ENCODE measurements at regions not wholly inside any gene's neighbourhood (a gene's known extent, or its start where the extent isn't known, plus 50 kb on each side); places are given as distances from the start of the nearest gene placed in this dataset.

- no peaks in the 10 kb centered on the region for H3K4me1 Mint-ChIP-seq
- H3K27me3 Mint-ChIP-seq: peaks cover 3 to 6% of the 10 kb centered on the region in 2 donors
- ATAC-seq (replicated peaks): no peak
Observed at GRCh38 chr13:111872475-111873150, 194.3 kb upstream of the SOX1 start.

GRCh38 chr13:111873676-111874178 is 193.2 kb upstream of the SOX1 start:
- H3K27ac Mint-ChIP-seq: peak overlapping the region; percentile 28

More at GRCh38 chr13:111872475-111873150, 194.3 kb upstream of the SOX1 start:
- no peak overlapping the region for H3K4me3 Mint-ChIP-seq
- peaks cover 10 to 15% of the 10 kb centered on the region in 2 donors for H3K9me3 Mint-ChIP-seq
- H3K36me3 Mint-ChIP-seq: no peaks in the 10 kb centered on the region
- DNase-seq: no peak
- H3K27ac Mint-ChIP-seq: no peak overlapping the region

GRCh38 chr13:111874981-111875380 is 192.0 kb upstream of the SOX1 start:
- no peak for ATAC-seq (replicated peaks)

More at GRCh38 chr13:111873676-111874178, 193.2 kb upstream of the SOX1 start:
- Mint-ChIP-seq H3K27me3 (peaks cover 3 to 6% of the 10 kb centered on the region in 2 donors), H3K4me1 (no peaks in the 10 kb centered on the region), H3K9me3 (peaks cover 0 to 5% of the 10 kb centered on the region in 2 donors), H3K4me3 (no peak overlapping the region), H3K36me3 (no peaks in the 10 kb centered on the region)
- DNase-seq (no peak), ATAC-seq (replicated peaks) (no peak)

GRCh38 chr13:111875915-111876314 is 191.0 kb upstream of the SOX1 start:
- Mint-ChIP-seq H3K27me3 (peaks cover 3 to 6% of the 10 kb centered on the region in 2 donors), H3K4me3 (no peak overlapping the region), H3K9me3 (peaks cover 0 to 5% of the 10 kb centered on the region in 2 donors), H3K36me3 (no peaks in the 10 kb centered on the region), H3K4me1 (no peaks in the 10 kb centered on the region), H3K27ac (no peak overlapping the region)
- DNase-seq (no peak), ATAC-seq (replicated peaks) (no peak)

More at GRCh38 chr13:111874981-111875380, 192.0 kb upstream of the SOX1 start:
- H3K4me1 Mint-ChIP-seq: no peaks in the 10 kb centered on the region
- peaks cover 0 to 5% of the 10 kb centered on the region in 2 donors for H3K9me3 Mint-ChIP-seq
- no peak overlapping the region for H3K27ac Mint-ChIP-seq
- no peaks in the 10 kb centered on the region for H3K36me3 Mint-ChIP-seq
- H3K4me3 Mint-ChIP-seq: no peak overlapping the region
- DNase-seq: no peak
- H3K27me3 Mint-ChIP-seq: peaks cover 3 to 6% of the 10 kb centered on the region in 2 donors

GRCh38 chr13:111876506-111876905 is 190.4 kb upstream of the SOX1 start:
- ATAC-seq (replicated peaks): no peak
- peaks cover 3 to 6% of the 10 kb centered on the region in 2 donors for H3K27me3 Mint-ChIP-seq
- no peaks in the 10 kb centered on the region for H3K4me1 Mint-ChIP-seq
- DNase-seq: no peak
- no peaks in the 10 kb centered on the region for H3K36me3 Mint-ChIP-seq
- H3K9me3 Mint-ChIP-seq: peaks cover 0 to 5% of the 10 kb centered on the region in 2 donors
- H3K4me3 Mint-ChIP-seq: no peak overlapping the region
- no peak overlapping the region for H3K27ac Mint-ChIP-seq

- Mint-ChIP-seq H3K36me3 (no peaks in the 10 kb centered on the region), H3K9me3 (peaks cover 2 to 5% of the 10 kb centered on the region in 2 donors), H3K27me3 (no peaks in the 10 kb centered on the region), H3K4me3 (no peak overlapping the region), H3K27ac (no peak overlapping the region), H3K4me1 (no peaks in the 10 kb centered on the region)
- ATAC-seq (replicated peaks): no peak
- DNase-seq: no peak
Observed at GRCh38 chr13:111877906-111878305, 189.0 kb upstream of the SOX1 start.

GRCh38 chr13:111879719-111880118 is 187.2 kb upstream of the SOX1 start:
- DNase-seq (no peak), ATAC-seq (replicated peaks) (no peak)
- no peak overlapping the region for H3K27ac Mint-ChIP-seq
- H3K4me3 Mint-ChIP-seq: no peak overlapping the region
- H3K4me1 Mint-ChIP-seq: no peaks in the 10 kb centered on the region
- H3K9me3 Mint-ChIP-seq: peaks cover 0 to 3% of the 10 kb centered on the region in 2 donors
- no peaks in the 10 kb centered on the region for H3K36me3 Mint-ChIP-seq
- H3K27me3 Mint-ChIP-seq: no peaks in the 10 kb centered on the region

GRCh38 chr13:111880185-111880584 is 186.8 kb upstream of the SOX1 start:
- DNase-seq (no peak), ATAC-seq (replicated peaks) (no peak)
- H3K27ac Mint-ChIP-seq: no peak overlapping the region
- no peaks in the 10 kb centered on the region for H3K4me1 Mint-ChIP-seq
- H3K36me3 Mint-ChIP-seq: no peaks in the 10 kb centered on the region
- peaks cover 0 to 3% of the 10 kb centered on the region in 2 donors for H3K27me3 Mint-ChIP-seq
- H3K9me3 Mint-ChIP-seq: peaks cover 0 to 3% of the 10 kb centered on the region in 2 donors
- no peak overlapping the region for H3K4me3 Mint-ChIP-seq

GRCh38 chr13:111881700-111882099 is 185.2 kb upstream of the SOX1 start:
- Mint-ChIP-seq H3K9me3 (peaks cover 2 to 3% of the 10 kb centered on the region in 2 donors), H3K4me3 (no peak overlapping the region), H3K27ac (no peak overlapping the region), H3K4me1 (no peaks in the 10 kb centered on the region), H3K36me3 (no peaks in the 10 kb centered on the region), H3K27me3 (peaks cover 0 to 8% of the 10 kb centered on the region in 2 donors)
- ATAC-seq (replicated peaks): no peak
- DNase-seq: no peak

- Mint-ChIP-seq H3K4me3 (no peak overlapping the region), H3K27ac (no peak overlapping the region), H3K9me3 (peaks cover 2 to 3% of the 10 kb centered on the region in 2 donors), H3K4me1 (no peaks in the 10 kb centered on the region), H3K36me3 (no peaks in the 10 kb centered on the region), H3K27me3 (peaks cover 0 to 8% of the 10 kb centered on the region in 2 donors)
- DNase-seq (no peak), ATAC-seq (replicated peaks) (no peak)
Observed at GRCh38 chr13:111882351-111882750, 184.6 kb upstream of the SOX1 start.

- DNase-seq (no peak), ATAC-seq (replicated peaks) (no peak)
- Mint-ChIP-seq H3K4me1 (no peaks in the 10 kb centered on the region), H3K4me3 (no peak overlapping the region), H3K27me3 (peaks cover 0 to 8% of the 10 kb centered on the region in 2 donors), H3K9me3 (peaks cover 2 to 3% of the 10 kb centered on the region in 2 donors), H3K27ac (no peak overlapping the region), H3K36me3 (no peaks in the 10 kb centered on the region)
Observed at GRCh38 chr13:111883571-111884343, 183.2 kb upstream of the SOX1 start.

- Mint-ChIP-seq H3K27me3 (peaks cover 0 to 24% of the 10 kb centered on the region in 2 donors), H3K27ac (no peak overlapping the region), H3K9me3 (peaks cover 3 to 4% of the 10 kb centered on the region in 2 donors), H3K4me1 (no peaks in the 10 kb centered on the region), H3K36me3 (no peaks in the 10 kb centered on the region), H3K4me3 (no peak overlapping the region)
- ATAC-seq (replicated peaks) (no peak), DNase-seq (no peak)
Observed at GRCh38 chr13:111886217-111886945, 180.6 kb upstream of the SOX1 start.

GRCh38 chr13:111893071-111893606 is 173.8 kb upstream of the SOX1 start:
- peaks cover 0 to 5% of the 10 kb centered on the region in 2 donors for H3K4me1 Mint-ChIP-seq
- DNase-seq (no peak), ATAC-seq (replicated peaks) (no peak)
- peaks cover 39 to 67% of the 10 kb centered on the region in 2 donors for H3K27me3 Mint-ChIP-seq
- H3K9me3 Mint-ChIP-seq: peaks cover 8 to 9% of the 10 kb centered on the region in 2 donors
- H3K4me3 Mint-ChIP-seq: no peak overlapping the region
- H3K27ac Mint-ChIP-seq: no peak overlapping the region
- no peaks in the 10 kb centered on the region for H3K36me3 Mint-ChIP-seq
